Keratinocyte (primary cell): ENCODE measurements at regions not wholly inside any gene's neighbourhood (a gene's known extent, or its start where the extent isn't known, plus 50 kb on each side); places are given as distances from the start of the nearest gene placed in this dataset.

Experiments
- DNase-seq: peaks from one replicate; pipeline ENCODE4 v3.0.0-alpha.2; 2011; ENCODE audit warnings: low read depth, missing footprints, low spot score
- FAIRE-seq: peaks from 2 replicates; lab custom pipeline; 2011; peaks lifted over from hg19 to GRCh38; lab: Jason Lieb, UNC
- H2AFZ ChIP-seq: 2 replicates; pipeline ENCODE4 v1.6.0; 2012; ENCODE audit warnings: low read length, control low read depth, inconsistent platforms; ENCODE audit not compliant: control insufficient read depth
- H3K27ac ChIP-seq: 2 replicates; pipeline ENCODE4 v1.5.1; 2011; ENCODE audit warnings: low read length; ENCODE audit not compliant: control insufficient read depth, insufficient read depth
- H3K27me3 ChIP-seq: 3 replicates; pipeline ENCODE4 v1.6.0; 2011; ENCODE audit warnings: low read length; ENCODE audit not compliant: control insufficient read depth, insufficient read depth; ENCODE audit errors: extremely low read depth
- H3K36me3 ChIP-seq, 2 experiments: 2 replicates in 1 of 2; 3 replicates in 1 of 2; pipeline ENCODE4 v1.5.1; 2011; ENCODE audit warnings: low read length in 2 of 2, mild to moderate bottlenecking in 1 of 2; ENCODE audit not compliant: control insufficient read depth in 2 of 2, insufficient read depth in 2 of 2; ENCODE audit errors: extremely low read depth in 1 of 2
- H3K4me1 ChIP-seq: 3 replicates; pipeline ENCODE4 v1.5.1; 2011; ENCODE audit warnings: low read length; ENCODE audit not compliant: control insufficient read depth, insufficient read depth; ENCODE audit errors: extremely low read depth
- H3K4me2 ChIP-seq: 3 replicates; pipeline ENCODE4 v1.6.0; 2011; ENCODE audit warnings: low read depth, low read length; ENCODE audit not compliant: control insufficient read depth, insufficient read depth; ENCODE audit errors: extremely low read depth
- H3K4me3 ChIP-seq, 3 experiments: fragments of 200-600 bp in 1 of 3; sonication (generic) in 1 of 3; 2 replicates in 2 of 3; 3 replicates in 1 of 3; pipeline ENCODE4 v1.5.1; 2011 to 2016; ENCODE audit warnings: low read length in 3 of 3, mild to moderate bottlenecking in 3 of 3, control low read depth in 2 of 3, inconsistent platforms in 1 of 3, low read depth in 1 of 3, mixed read lengths in 1 of 3, mixed run types in 1 of 3, moderate library complexity in 1 of 3; ENCODE audit not compliant: control insufficient read depth in 2 of 3, insufficient read depth in 2 of 3; ENCODE audit errors: extremely low read depth in 1 of 3
- H3K79me2 ChIP-seq: 2 replicates; pipeline ENCODE4 v1.6.0; 2012; ENCODE audit warnings: low read length; ENCODE audit not compliant: control insufficient read depth, insufficient read depth
- H3K9ac ChIP-seq: 3 replicates; pipeline ENCODE4 v1.6.0; 2011; ENCODE audit warnings: low read length; ENCODE audit not compliant: control insufficient read depth, insufficient read depth; ENCODE audit errors: extremely low read depth
- H3K9me1 ChIP-seq: 3 replicates; pipeline ENCODE4 v1.6.0; 2011; ENCODE audit warnings: low read length; ENCODE audit not compliant: control insufficient read depth, insufficient read depth; ENCODE audit errors: extremely low read depth
- H3K9me3 ChIP-seq: 2 replicates; pipeline ENCODE4 v1.5.1; 2012; ENCODE audit warnings: low read depth, low read length; ENCODE audit not compliant: control insufficient read depth
- H4K20me1 ChIP-seq: 3 replicates; pipeline ENCODE4 v1.6.0; 2011; ENCODE audit warnings: low read length; ENCODE audit not compliant: control insufficient read depth, insufficient read depth; ENCODE audit errors: extremely low read depth
- EZH2 ChIP-seq: IDR thresholded peaks from one replicate; pipeline ENCODE4 v1.6.1; 2012; ENCODE audit warnings: inconsistent platforms, mild to moderate bottlenecking, low read length, moderate library complexity
- dilution Hi-C: fragments of 300-500 bp; cut with MboI; formaldehyde crosslinking; loops from one replicate; pipeline ENCODE4 v1.7.0; 2020; ENCODE audit warnings: low sequenced_read_pairs; ENCODE audit not compliant: extremely low pct_ligation_motif_present
- TF ChIP-seq, protein P1 (sequence below), 3 experiments: IDR thresholded peaks in 1 of 3; conservative IDR thresholded peaks in 1 of 3; optimal IDR thresholded peaks in 1 of 3; 2 replicates in 2 of 3; 3 replicates in 1 of 3; pipeline versions ENCODE3 to v1.5.1; 2011; ENCODE audit warnings: low read length in 3 of 3, mild to moderate bottlenecking in 3 of 3, moderate library complexity in 2 of 3, control low read depth in 1 of 3, inconsistent platforms in 1 of 3; ENCODE audit not compliant: insufficient read depth in 2 of 3; ENCODE audit errors: extremely low read depth in 1 of 3

DNA sequence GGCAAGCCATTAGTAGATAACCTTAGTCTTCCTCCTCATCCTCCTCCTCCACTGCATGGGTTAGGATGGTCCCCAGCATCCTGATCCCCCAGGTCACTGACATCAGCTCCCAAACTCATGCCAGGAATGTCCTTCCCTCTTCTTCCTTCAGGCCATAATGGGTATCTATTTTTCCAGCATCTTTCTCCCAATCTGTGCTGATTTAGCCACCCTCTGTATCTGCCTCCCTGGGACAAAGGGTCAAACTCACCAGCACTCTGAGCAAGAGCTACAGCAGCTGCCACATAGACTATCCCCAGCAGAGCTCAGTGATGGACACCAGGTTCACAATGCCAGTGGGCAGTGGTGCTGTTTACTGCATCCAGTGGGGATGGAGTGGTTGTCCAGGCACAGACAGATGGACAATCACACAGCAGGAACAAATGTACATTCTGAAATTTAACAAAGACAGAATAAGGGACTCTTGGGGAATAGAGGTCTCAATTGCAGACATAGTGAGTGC is 115.2 kb upstream of the TOP3B start:
- Histone ChIP-seq H3K4me2 (no peak overlapping the region), H2AFZ (no peak overlapping the region), H3K27ac (no peak overlapping the region), H3K9me1 (no peaks in the 10 kb centered on the region), H3K9me3 (no peaks in the 10 kb centered on the region), H3K4me1 (peaks cover 8% of the 10 kb centered on the region), H3K4me3 (no peak overlapping the region), H3K36me3 (no peaks in the 10 kb centered on the region), H3K79me2 (no peaks in the 10 kb centered on the region), H3K27me3 (no peaks in the 10 kb centered on the region), H4K20me1 (no peaks in the 10 kb centered on the region), H3K9ac (no peak overlapping the region)
- FAIRE-seq = no peak
- DNase-seq = no peak
- dilution Hi-C loops = no loop called here
- TF ChIP-seq EZH2 = no peak
- TF ChIP-seq, protein P1, sequence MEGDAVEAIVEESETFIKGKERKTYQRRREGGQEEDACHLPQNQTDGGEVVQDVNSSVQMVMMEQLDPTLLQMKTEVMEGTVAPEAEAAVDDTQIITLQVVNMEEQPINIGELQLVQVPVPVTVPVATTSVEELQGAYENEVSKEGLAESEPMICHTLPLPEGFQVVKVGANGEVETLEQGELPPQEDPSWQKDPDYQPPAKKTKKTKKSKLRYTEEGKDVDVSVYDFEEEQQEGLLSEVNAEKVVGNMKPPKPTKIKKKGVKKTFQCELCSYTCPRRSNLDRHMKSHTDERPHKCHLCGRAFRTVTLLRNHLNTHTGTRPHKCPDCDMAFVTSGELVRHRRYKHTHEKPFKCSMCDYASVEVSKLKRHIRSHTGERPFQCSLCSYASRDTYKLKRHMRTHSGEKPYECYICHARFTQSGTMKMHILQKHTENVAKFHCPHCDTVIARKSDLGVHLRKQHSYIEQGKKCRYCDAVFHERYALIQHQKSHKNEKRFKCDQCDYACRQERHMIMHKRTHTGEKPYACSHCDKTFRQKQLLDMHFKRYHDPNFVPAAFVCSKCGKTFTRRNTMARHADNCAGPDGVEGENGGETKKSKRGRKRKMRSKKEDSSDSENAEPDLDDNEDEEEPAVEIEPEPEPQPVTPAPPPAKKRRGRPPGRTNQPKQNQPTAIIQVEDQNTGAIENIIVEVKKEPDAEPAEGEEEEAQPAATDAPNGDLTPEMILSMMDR (optimal IDR thresholded peaks at IDR 0.05 in 1 of 3, IDR thresholded peaks at IDR 0.05 in 1 of 3, conservative IDR thresholded peaks at IDR 0.05 in 1 of 3; ENCODE audit: extremely low read depth in 1 of 3, insufficient read depth in 2 of 3, low read length in 3 of 3) = no peak

DNA sequence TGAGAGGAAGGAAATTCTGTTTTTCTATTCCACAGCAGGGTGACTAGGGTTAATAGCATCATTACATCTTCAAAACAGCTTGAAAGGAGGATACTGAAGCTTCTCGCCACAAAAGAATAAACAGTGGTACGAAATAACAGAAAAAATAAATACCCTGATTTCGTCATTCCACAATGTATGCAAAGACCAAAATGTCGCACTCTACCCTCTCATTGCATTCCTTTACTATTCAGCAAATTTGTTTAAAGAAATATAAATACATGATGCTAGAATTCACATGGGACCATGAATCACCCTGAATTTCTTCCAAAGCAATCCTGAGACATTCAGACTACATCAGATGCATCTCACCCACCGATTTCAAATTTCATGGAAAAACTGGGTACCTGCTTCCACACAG is 112.3 kb upstream of the TOP3B start:
- Histone ChIP-seq H3K27ac (no peak overlapping the region), H3K27me3 (no peaks in the 10 kb centered on the region), H3K9me1 (no peaks in the 10 kb centered on the region), H3K36me3 (no peaks in the 10 kb centered on the region), H3K9ac (no peak overlapping the region), H3K4me1 (peaks cover 11% of the 10 kb centered on the region), H3K4me2 (no peak overlapping the region), H2AFZ (no peak overlapping the region), H3K9me3 (no peaks in the 10 kb centered on the region), H4K20me1 (no peaks in the 10 kb centered on the region), H3K79me2 (no peaks in the 10 kb centered on the region), H3K4me3 (no peak overlapping the region)
- no peak for DNase-seq
- TF ChIP-seq, protein P1 (optimal IDR thresholded peaks at IDR 0.05 in 1 of 3, IDR thresholded peaks at IDR 0.05 in 1 of 3, conservative IDR thresholded peaks at IDR 0.05 in 1 of 3; ENCODE audit: extremely low read depth in 1 of 3, insufficient read depth in 2 of 3, low read length in 3 of 3) = no peak
- no peak for TF ChIP-seq EZH2
- dilution Hi-C loops = no loop called here
- FAIRE-seq = no peak
